ENCODE measurements at regions not wholly inside any gene's neighbourhood (a gene's known extent, or its start where the extent isn't known, plus 50 kb on each side); places are given as distances from the start of the nearest gene placed in this dataset.

GRCh38 chr9:27787891-27788290 is 214.6 kb upstream of the C9orf72 start:
- no peaks in the 10 kb centered on the region for H3K36me3 ChIP-seq (ENCODE audit: control insufficient read depth, insufficient read depth, low read length)
- TF ChIP-seq CTCF (IDR thresholded peaks at IDR 0.05; ENCODE audit: insufficient read depth, low read length, poor library complexity, severe bottlenecking) = no peak
- no peak for DNase-seq (ENCODE audit: low read depth)
- no peak overlapping the region for H3K4me3 ChIP-seq (ENCODE audit: low read depth, low read length)
- no peaks in the 10 kb centered on the region for H3K27me3 ChIP-seq (ENCODE audit: control insufficient read depth, insufficient read depth, low read length)

- no peak for TF ChIP-seq CTCF (IDR thresholded peaks at IDR 0.05; ENCODE audit: insufficient read depth, low read length, poor library complexity, severe bottlenecking)
- Histone ChIP-seq H3K27me3 (ENCODE audit: control insufficient read depth, insufficient read depth, low read length) (no peaks in the 10 kb centered on the region), H3K36me3 (ENCODE audit: control insufficient read depth, insufficient read depth, low read length) (no peaks in the 10 kb centered on the region), H3K4me3 (ENCODE audit: low read depth, low read length) (no peak overlapping the region)
- peak; percentile 34 for DNase-seq (ENCODE audit: low read depth)
Measured at GRCh38 chr9:27791311-27791710, 218.0 kb upstream of the C9orf72 start.

GRCh38 chr9:27792971-27793689 is 219.8 kb upstream of the C9orf72 start:
- H3K4me3 ChIP-seq (ENCODE audit: low read depth, low read length) = no peak overlapping the region
- no peak for TF ChIP-seq CTCF (IDR thresholded peaks at IDR 0.05; ENCODE audit: insufficient read depth, low read length, poor library complexity, severe bottlenecking)
- H3K36me3 ChIP-seq (ENCODE audit: control insufficient read depth, insufficient read depth, low read length) = no peaks in the 10 kb centered on the region
- H3K27me3 ChIP-seq (ENCODE audit: control insufficient read depth, insufficient read depth, low read length) = no peaks in the 10 kb centered on the region
- no peak for DNase-seq (ENCODE audit: low read depth)

GRCh38 chr9:27799326-27799725 is 226.0 kb upstream of the C9orf72 start:
- no peaks in the 10 kb centered on the region for H3K27me3 ChIP-seq (ENCODE audit: control insufficient read depth, insufficient read depth, low read length)
- no peak for TF ChIP-seq CTCF (IDR thresholded peaks at IDR 0.05; ENCODE audit: insufficient read depth, low read length, poor library complexity, severe bottlenecking)
- no peaks in the 10 kb centered on the region for H3K36me3 ChIP-seq (ENCODE audit: control insufficient read depth, insufficient read depth, low read length)
- H3K4me3 ChIP-seq (ENCODE audit: low read depth, low read length) = no peak overlapping the region
- DNase-seq (ENCODE audit: low read depth) = no peak

GRCh38 chr9:27800159-27800558 is 226.9 kb upstream of the C9orf72 start:
- Histone ChIP-seq H3K4me3 (ENCODE audit: low read depth, low read length) (no peak overlapping the region), H3K36me3 (ENCODE audit: control insufficient read depth, insufficient read depth, low read length) (no peaks in the 10 kb centered on the region), H3K27me3 (ENCODE audit: control insufficient read depth, insufficient read depth, low read length) (no peaks in the 10 kb centered on the region)
- TF ChIP-seq CTCF (IDR thresholded peaks at IDR 0.05; ENCODE audit: insufficient read depth, low read length, poor library complexity, severe bottlenecking) = no peak
- no peak for DNase-seq (ENCODE audit: low read depth)

All from kidney epithelial cell (primary cell).